ENCODE measurements at regions not wholly inside any gene's neighbourhood (a gene's known extent, or its start where the extent isn't known, plus 50 kb on each side); places are given as distances from the start of the nearest gene placed in this dataset.
A peak's percentile ranks its signal among the peaks of the same experiment; 100 is the strongest.
"Not testable (repeated sequence)": the region's sequence is repeated elsewhere in the genome, so short reads cannot be mapped to it uniquely, and the experiment has no call there.

GRCh38 chr10:30197186-30197585 is 137.8 kb upstream of the JCAD start:
- no peak for DNase-seq (ENCODE audit: low read depth)

- DNase-seq (ENCODE audit: low read depth) = not testable (repeated sequence)
Observed at GRCh38 chr10:30196559-30196958, 137.2 kb upstream of the JCAD start.

GRCh38 chr10:30192846-30193608 is 133.6 kb upstream of the JCAD start:
- DNase-seq (ENCODE audit: low read depth) = no peak

GRCh38 chr10:30190577-30191552 is 131.5 kb upstream of the JCAD start:
- no peak for DNase-seq (ENCODE audit: low read depth)

GRCh38 chr10:30189238-30189580 is 129.8 kb upstream of the JCAD start:
- DNase-seq (ENCODE audit: low read depth) = no peak

DNA sequence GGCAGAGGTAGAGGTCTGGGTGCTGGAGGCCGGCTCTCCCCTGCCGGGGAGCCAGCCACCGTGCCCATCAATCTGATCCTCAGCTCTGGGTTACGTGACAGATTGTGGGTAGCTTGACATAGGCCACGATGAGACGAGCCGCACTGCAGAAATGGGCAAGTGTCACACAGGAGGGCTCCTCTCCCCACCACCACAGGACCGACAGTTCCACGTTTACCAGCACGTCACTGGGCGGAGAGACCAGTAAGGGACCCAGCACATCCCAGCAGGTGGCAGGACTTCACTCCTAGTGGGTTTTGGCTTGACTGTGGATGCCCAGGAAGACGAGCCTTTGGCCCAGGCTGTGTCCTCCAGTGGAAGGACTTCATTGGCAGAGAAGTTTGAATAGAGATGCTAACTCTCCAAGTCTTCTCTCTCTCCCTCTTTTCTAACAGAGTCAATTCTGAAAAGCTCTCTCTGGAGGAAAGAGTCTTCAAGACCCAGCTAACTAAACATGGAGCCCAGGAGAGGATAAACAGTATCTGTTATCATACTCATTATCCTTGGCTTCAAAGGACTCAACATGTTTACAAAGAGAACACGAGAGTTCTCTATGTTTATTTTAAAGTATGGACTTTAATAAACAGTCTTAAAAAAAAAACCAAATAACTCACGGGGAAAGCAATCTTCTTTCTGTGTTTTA is 129.3 kb upstream of the JCAD start:
- DNase-seq (ENCODE audit: low read depth) = no peak

DNA sequence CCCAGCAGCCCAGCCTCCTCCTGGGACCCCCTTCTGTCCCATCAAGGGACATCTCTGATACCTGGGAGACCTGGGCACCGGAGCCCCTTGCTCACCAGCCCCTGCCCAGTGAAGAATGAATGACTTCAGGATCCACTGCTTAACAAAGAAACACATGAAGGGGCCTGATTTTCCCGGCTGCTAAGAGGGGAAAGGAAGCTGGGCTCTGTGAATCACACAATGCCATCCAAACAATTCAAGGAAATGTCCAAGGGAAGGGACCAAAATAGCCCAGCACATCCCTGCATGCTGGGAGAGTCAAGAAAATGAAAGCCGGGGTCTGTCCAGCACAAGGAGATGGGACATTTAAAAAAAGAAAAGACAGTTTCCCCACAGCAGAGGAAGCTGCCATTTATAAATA is 128.7 kb upstream of the JCAD start:
- DNase-seq (ENCODE audit: low read depth) = no peak

DNA sequence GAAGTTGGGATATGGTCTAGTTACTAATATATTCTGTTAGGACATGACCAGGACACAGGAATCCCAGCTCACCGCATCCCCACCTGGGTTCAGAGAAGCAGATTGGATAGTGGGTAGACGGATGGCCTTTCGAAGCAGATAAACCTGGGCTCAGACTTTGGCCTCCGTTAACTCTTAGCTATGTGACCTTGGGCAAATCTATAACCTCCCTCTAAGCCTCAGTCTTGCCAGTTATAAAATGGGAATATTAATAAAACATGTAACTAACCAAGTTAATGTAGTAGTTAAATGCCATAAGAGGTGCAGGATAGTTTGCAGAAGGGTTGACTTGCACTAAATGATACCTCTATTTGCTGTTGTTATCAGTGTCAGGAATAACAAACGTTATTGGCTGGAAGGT is 127.6 kb upstream of the JCAD start:
- no peak for DNase-seq (ENCODE audit: low read depth)

GRCh38 chr10:30186371-30186875 is 127.0 kb upstream of the JCAD start:
- no peak for DNase-seq (ENCODE audit: low read depth)

DNA sequence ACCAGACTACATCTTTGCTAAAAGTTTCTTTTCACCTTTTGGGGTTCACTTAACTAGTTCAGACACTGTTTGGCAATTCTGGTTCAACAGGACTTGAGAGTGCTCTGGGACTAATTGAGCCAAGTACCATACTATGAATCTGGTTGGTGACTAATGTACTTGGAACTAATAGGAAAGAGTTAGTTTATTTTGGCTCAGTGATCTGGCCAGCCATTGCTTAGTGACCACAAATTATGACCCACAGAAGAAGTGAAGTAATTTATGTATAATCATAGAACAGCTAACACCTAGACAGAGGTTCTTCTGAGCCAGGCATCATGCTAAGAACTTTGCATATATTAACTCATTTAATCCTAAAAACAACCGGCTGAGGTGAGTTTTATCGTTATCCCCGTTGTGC is 126.5 kb upstream of the JCAD start:
- peak; percentile 76 for DNase-seq (ENCODE audit: low read depth)

DNA sequence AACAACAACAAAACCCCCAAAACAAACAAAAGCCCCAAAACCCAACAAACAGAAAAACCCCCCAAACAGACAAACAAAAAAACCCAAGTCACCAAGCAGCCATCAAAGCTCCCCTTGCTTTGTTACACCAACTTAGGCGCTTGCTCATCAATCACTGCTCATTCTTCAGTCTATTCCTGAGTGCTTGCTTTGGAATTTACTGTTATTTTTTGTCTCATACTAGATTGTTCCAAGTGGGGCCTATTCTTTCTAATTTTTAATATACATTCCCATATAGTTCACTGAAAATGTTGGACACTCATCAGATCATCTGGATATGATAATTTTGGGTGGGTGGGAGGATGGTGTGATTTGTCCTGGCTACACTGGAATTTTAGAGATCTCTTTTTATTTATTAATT is 126.0 kb upstream of the JCAD start:
- DNase-seq (ENCODE audit: low read depth) = no peak

DNA sequence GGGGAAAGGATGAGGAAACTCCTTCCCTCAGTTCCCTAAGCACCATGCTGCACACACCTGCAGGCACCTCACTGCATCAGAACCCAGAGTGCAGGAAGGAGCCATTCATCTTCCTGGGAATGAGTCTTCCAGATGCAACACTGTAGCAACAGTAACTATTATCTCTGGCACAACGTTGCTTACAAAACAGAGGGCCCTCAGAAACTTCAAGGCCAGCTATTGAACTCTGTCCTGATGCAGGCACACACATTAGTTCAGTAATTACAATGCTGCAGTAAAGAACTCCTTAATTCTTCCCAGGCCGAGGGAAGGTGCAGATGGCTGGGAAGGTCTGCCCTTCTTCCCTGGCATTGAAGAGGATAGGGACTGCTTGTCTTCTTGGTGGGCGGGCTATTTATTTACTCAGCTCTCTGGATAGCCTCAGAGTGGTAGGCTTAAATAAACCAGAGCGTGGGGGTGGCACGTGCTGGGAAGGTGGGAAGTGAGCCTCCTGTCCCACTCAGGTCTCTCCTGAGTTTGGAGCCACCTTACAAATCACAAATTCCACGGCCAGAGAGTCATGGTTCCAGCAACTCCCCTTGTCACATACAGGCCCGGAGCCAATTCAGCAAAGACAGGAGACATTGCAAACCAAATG is 125.1 kb upstream of the JCAD start:
- DNase-seq (ENCODE audit: low read depth) = no peak

DNA sequence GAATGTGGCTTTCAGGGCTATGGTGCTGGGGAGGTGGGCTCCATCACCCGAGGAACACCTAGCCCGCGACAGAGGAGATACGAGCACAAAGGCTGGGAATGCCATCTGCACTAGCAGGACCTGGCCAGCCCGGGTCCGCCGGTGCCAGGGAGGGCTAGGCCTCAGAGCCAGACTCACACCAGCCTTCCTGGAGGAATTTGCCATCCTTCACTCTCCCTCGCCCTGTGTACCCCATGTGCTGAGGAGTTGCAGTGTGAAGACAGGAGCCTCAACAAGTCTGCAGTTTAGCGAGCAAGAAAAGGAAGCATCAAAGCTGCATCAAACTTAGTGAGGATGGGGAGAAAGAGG is 123.6 kb upstream of the JCAD start:
- DNase-seq (ENCODE audit: low read depth) = no peak

GRCh38 chr10:30182191-30183054 is 123.0 kb upstream of the JCAD start:
- DNase-seq (ENCODE audit: low read depth) = peak; percentile 87

GRCh38 chr10:30178356-30178964 is 119.1 kb upstream of the JCAD start:
- DNase-seq (ENCODE audit: low read depth) = no peak

DNA sequence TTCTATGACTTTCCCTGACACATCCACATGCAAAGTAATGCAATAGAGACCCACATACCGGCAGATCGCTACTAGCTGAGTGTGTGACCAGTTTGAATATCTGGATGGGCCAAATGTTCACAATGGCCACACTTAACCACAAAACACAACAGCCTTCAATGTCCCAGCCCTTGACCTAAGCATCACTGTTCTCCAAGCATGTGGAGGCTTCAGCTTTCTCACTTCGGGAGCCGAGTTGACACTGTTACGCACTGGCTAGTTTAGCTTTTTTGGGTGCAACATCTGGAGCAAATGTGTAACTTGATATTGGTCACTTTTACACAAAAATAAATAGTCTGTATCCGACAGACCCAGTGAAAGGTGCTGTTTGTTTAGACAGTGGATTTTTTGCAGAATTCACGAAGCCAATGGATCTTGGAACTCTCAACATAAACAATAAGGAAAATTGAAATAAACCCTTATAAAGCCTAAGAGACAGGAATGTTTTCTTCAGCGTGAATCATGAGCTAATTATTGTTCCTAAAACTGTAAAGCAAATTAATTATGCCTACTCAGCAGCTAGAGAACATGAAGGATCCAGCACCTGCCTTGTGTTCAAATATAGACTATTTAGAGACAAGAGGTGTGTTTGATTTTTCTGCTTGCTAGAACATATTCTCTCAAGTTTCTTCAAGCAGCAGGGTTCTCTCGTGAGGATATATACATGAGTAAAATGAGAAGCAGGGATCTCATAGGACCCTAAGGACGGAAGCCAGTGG is 117.6 kb upstream of the JCAD start:
- no peak for DNase-seq (ENCODE audit: low read depth)

DNA sequence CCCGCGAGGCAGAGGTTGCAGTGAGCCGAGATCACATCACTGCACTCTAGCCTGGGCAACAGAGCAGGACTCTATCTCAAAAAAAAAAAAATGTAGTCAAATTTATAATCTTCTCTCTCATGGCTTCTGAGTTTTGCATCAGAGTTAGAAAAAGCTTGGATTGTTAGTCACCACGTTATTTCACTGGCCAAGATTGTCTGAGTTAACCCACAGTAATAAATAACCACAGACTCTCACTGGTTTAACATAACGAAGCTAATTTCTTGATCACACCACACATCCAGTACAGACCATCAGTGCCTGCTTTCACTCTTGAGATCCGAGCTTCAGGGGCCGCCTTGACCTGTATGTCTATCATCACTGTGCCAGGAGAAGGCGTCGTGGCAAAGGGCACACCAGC is 116.8 kb upstream of the JCAD start:
- no peak for DNase-seq (ENCODE audit: low read depth)

DNA sequence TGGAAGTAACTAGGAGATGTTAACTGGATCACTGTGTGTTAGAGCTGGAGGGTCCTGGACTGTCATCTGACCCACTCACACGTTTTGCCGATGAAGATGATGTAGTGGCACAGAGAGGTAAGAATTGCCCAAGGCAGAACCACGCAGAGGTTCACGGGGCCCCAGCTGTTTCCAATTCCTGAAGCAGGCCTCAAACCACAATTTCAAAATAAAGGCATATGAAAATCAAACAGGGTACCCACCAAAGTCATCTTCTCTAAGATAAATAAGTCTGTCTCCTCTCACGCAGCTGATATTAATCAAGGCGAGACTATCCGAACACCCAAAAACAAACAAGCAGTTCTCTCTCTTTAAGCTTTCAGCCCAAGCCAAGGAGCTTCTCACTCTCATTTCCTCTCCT is 113.3 kb upstream of the JCAD start:
- no peak for DNase-seq (ENCODE audit: low read depth)

DNA sequence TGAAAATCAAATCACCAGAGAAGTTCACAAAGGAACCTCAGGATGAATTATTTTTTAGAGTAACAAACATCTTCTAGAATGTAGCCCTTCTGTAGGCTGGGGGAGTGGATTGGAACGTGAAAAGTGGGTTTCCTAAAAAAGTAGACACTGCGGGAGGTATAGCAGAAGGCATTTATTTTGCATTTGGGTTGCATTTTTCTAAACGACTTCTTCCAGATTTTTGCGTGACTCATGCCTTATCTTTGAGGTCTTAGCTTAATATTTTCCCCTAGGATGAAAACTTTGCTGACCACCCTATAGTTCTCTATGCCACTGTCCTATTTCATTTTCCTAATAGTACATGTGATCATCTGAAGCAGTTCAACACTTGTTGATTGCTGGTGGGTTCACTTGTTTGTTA is 112.7 kb upstream of the JCAD start:
- DNase-seq (ENCODE audit: low read depth) = no peak
